GM12875 (cell line): ENCODE measurements at regions not wholly inside any gene's neighbourhood (a gene's known extent, or its start where the extent isn't known, plus 50 kb on each side); places are given as distances from the start of the nearest gene placed in this dataset.
"Not testable (repeated sequence)": the region's sequence is repeated elsewhere in the genome, so short reads cannot be mapped to it uniquely, and the experiment has no call there.

Experiments used
- H3K4me3 ChIP-seq: one replicate; pipeline ENCODE4 v1.5.1; 2011; ENCODE audit warnings: low read depth, low read length, control low read depth
- CTCF ChIP-seq: IDR thresholded peaks from 2 replicates; pipeline ENCODE4 v1.5.1; 2011; ENCODE audit warnings: low read depth, mild to moderate bottlenecking, control low read depth, inconsistent platforms, low read length, moderate library complexity, borderline replicate concordance; ENCODE audit not compliant: insufficient read depth

DNA sequence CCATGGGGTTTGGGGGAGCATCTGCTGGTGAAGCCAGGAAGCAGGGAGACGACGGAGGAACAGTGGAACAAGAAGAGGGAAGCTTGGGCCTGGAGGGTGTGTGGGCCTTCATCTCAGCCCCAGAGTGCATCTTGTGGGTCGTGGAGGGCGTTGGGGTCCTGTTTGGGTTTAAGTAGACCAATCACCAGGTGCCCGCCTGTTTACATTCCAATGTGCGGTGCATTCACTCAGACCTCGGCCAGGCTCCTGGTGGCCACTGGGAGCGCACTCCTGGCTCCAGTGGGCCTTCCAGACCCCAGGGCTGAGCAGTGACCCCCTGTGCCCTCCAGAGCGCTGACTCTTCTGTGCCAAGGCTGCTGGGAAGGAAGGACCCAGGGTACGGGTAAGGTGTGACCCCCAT lies 293.7 kb downstream of the NDUFA10 start:
- H3K4me3 ChIP-seq: no peak overlapping the region
- no peak for TF ChIP-seq CTCF

GRCh38 chr2:239730897-239731296 lies 294.2 kb downstream of the NDUFA10 start:
- no peak overlapping the region for H3K4me3 ChIP-seq
- TF ChIP-seq CTCF: no peak

GRCh38 chr2:239730567-239730882 lies 294.6 kb downstream of the NDUFA10 start:
- H3K4me3 ChIP-seq: not testable (repeated sequence)

- no peak overlapping the region for H3K4me3 ChIP-seq
- TF ChIP-seq CTCF: no peak
Observed at GRCh38 chr2:239729681-239730566, 295.2 kb downstream of the NDUFA10 start.

- TF ChIP-seq CTCF: no peak
- no peak overlapping the region for H3K4me3 ChIP-seq
Observed at GRCh38 chr2:239729151-239729550, 296.0 kb downstream of the NDUFA10 start.

DNA sequence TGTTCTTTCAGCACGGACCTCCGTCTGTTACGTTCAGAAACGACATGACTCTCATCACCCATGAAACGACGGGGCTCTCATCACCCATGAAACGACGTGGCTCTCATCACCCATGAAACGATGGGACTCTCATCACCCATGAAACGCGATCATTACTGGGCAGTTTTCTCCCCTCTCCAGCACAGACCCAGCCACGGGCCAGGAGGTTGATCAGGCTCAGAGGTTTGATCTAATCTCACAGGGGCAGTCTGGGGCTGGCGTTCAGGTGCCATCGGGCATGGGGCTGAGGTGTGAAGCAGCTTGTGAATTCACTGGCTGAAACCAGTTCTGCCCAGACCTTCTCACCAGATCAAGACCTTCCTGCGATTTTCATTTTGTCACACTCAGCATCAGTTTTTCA lies 296.4 kb downstream of the NDUFA10 start:
- no peak for TF ChIP-seq CTCF
- no peak overlapping the region for H3K4me3 ChIP-seq

- H3K4me3 ChIP-seq: no peak overlapping the region
- no peak for TF ChIP-seq CTCF
Observed at GRCh38 chr2:239727776-239728600, 297.2 kb downstream of the NDUFA10 start.
